HG02610 (cell line): ENCODE measurements at regions not wholly inside any gene's neighbourhood (a gene's known extent, or its start where the extent isn't known, plus 50 kb on each side); places are given as distances from the start of the nearest gene placed in this dataset.

Source experiments
- ATAC-seq: cut with Tn5 transposase; IDR thresholded peaks from one replicate; pipeline ENCODE4 v1.9.1; 2021; ENCODE audit warnings: mild to moderate bottlenecking, moderate library complexity; ENCODE audit not compliant: unreplicated experiment

DNA sequence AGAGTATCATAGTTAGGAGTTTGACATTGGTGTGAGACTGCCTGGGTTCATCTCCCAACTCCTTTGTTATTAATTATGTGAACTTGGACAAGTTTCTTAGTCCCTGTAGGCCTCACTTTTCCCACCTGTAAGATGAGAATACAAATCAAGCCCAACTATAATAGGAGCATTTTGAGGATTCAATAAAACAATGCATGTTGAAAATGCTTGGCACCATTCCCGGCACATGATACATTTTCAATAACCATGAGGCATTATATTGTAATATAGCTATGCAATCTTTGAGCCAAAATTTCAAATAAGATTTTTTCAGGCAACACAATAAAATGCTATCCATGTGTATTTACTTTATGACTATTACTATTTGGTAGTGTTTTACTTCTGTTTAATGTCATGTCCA, 229.0 kb upstream of the SP4 start:
- ATAC-seq, result no peak

- no peak for ATAC-seq
Measured at GRCh38 chr7:21200503-21200902, 227.4 kb upstream of the SP4 start.

DNA sequence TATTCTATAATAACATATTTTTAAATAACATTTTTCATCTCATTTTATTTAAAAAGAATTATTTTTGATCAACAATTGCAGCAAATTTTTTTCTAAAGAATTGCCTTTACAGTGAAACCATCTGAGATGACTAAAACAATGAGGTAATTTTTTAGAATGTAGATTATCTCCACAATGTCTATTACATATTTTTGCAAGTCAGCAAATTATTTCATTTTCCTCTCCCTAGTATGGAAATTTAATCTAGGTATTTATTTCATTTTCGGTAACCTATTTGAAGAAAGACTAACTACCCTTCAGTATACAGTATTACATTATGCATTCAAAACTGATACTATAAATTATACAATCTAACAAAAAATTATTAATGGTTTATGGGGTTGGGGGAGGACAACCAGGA, 213.2 kb upstream of the SP4 start:
- no peak for ATAC-seq

- no peak for ATAC-seq
Measured at GRCh38 chr7:21215307-21215706, 212.6 kb upstream of the SP4 start.

DNA sequence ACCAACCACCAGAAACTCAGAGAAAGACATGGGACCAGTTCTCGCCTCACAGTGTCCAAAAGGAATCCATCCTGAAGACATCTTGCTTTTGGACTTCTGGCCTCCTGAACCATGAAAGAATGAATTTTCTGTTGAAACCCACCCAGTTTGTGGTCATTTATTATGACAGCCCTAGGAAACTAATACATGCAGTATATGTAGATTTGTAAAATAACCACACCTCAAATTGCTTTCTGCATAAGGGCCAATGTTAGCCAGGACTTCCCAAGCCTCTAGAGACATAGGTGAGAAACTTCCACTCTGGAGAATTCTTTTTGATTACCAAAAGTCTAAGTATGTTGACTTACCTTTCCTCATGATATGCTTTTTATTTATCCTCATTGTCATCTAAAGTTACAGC, 210.5 kb upstream of the SP4 start:
- ATAC-seq, result no peak

GRCh38 chr7:21218155-21218554, 209.7 kb upstream of the SP4 start:
- no peak for ATAC-seq

- no peak for ATAC-seq
Measured at GRCh38 chr7:21221130-21221529, 206.8 kb upstream of the SP4 start.

GRCh38 chr7:21238400-21239116, 189.3 kb upstream of the SP4 start:
- ATAC-seq, result no peak

DNA sequence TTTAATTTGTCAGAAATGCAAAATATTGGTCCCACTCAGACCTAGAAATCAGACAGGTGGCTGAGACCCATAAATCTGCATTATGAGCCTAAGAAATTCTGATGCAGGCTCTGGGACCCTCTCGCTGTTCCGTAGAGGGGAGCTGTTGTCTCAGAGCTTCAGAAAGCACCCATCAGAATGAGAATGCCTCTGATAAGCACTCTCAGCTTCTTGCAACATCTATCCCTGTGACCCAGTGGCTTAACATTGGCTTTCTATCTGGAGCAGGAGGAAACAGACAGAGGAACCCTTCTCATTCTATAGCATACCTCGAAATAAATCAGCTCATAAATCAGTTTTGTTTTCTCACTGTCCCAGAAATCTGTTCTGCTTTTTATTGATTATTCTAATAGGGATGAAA, 184.6 kb upstream of the SP4 start:
- no peak for ATAC-seq

DNA sequence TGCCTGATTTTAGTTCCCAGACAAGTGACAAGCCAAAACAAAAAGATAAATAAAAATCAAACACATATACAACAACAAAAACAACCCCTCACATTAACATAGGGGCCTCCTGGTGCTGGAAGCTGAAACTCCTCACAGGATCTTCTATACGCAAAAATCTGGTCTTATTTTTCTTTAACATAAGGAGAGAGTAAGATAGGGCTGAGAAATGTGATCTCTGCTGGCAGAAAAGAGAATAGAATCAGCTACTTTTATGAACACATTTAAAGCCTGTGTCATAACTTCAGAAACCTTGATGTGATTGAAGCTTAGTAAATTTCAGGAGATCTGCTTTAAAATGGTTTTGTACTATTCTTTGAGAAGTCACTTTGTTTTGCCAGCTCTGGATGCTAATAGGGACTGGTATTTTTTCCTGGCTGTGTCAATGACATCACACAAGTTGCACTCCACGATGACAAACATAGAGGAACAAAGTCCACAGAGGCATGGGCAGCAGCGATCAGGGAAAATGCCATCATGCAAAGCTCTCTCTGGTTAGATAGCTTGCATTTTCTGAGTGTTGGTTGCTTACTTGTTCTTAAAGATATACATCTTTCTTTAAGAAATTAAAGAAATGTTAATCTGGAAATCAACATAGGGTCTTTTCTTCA, 176.6 kb upstream of the SP4 start:
- no peak for ATAC-seq

GRCh38 chr7:21253740-21254687, 173.9 kb upstream of the SP4 start:
- ATAC-seq, result peak; percentile 65

- no peak for ATAC-seq
Measured at GRCh38 chr7:21256310-21256877, 171.5 kb upstream of the SP4 start.

DNA sequence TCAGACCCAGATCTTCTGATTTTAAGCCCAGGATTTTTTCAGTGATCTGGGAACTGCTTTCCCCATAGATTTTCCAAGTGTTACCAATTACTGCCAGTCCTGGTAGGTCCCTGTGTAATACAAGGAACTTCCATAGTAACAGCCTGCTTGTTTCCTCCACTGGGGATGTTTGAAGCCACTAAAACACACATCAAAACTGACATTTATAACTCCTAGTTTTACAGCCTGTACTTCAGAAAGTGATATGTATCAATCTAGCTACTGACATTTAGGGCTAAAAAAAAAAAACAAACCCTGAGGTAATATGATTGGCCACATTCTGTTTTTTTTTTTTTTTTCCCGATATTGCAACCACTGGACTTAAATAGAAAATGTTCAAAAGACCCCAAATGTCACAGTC, 166.9 kb upstream of the SP4 start:
- ATAC-seq, result no peak

GRCh38 chr7:21261627-21262594, 166.0 kb upstream of the SP4 start:
- peak; percentile 46 for ATAC-seq

DNA sequence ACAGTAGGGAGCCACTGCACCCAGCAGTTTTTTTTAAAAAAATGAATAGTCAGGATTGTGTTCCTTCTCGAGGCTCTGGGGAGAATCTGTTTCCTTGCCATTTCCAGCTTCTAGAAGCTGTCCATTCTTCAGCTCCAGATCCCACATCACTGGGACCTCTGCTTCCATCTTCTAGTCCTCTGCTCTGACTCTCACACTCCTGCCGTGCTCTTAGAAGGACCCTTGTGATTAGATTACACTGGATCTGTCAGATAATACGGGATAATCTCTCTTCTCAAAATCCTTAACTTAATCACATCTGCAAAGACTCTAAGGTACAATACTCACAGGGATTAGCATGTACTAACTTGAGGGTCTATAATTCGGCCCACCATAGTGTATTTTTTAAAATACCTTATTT, 158.9 kb upstream of the SP4 start:
- ATAC-seq, result no peak

GRCh38 chr7:21276471-21277035, 151.3 kb upstream of the SP4 start:
- no peak for ATAC-seq

DNA sequence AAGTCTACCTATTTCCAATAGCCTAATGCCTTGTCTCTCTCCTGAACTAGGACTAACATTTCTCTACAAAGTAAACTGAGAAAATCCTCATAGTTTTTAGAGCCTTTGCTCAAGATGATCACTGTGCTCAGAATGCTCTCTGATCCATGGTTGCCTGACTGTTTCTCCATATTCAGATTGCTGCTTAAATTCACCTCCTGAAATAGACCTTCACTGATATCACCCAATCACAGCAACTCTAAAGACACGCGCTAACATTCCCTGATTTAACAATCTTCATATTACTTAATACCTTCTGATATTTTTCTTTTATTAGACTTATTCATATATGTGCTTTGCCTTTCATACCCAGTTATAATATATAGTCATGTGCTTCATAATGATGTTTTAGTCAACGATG, 148.9 kb upstream of the SP4 start:
- ATAC-seq, result no peak

- no peak for ATAC-seq
Measured at GRCh38 chr7:21281193-21281592, 146.7 kb upstream of the SP4 start.

GRCh38 chr7:21293771-21294170, 134.1 kb upstream of the SP4 start:
- ATAC-seq, result no peak

DNA sequence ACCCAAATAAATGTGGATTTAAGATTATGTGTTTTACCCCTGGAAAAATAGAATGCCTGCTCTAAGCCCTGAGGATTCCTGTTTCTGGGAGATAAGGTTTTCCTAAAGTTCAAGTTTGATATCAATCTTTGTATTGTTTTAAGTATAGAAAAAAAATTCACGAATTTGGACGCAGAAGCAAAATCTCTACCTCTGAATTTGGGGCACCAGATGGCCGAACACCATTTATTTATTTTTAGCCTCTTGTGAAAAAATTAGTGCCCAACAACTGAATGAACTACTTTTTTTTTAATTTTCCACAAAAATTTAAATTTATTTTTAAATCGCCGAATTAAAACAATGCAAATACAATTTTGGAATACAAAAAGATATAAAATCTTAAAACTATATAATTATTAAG, 128.1 kb upstream of the SP4 start:
- no peak for ATAC-seq
